Heart left ventricle (tissue), 16 donors: ENCODE measurements at regions not wholly inside any gene's neighbourhood (a gene's known extent, or its start where the extent isn't known, plus 50 kb on each side); places are given as distances from the start of the nearest gene placed in this dataset.
A peak's percentile ranks its signal among the peaks of the same experiment; 100 is the strongest.

Experiments used
- ATAC-seq, 4 donors: fragments of 200-7000 bp; cut with Tn5 transposase; one replicate each; pipeline ENCODE4 v1.9.1; 2020 to 2022; ENCODE audit warnings: moderate library complexity in 4 of 4, mild to moderate bottlenecking in 3 of 4, moderate number of reproducible peaks in 1 of 4
- DNase-seq, 5 donors: peaks; one replicate each; pipeline ENCODE4 v3.0.0-alpha.2; 2020
- H3K27ac ChIP-seq, 12 donors: fragments of 200-600 bp; sonication (generic) in 4 of 12; one replicate each; pipeline versions ENCODE4 v1.5.0 to v1.8.0; 2016 to 2022; ENCODE audit warnings: mild to moderate bottlenecking in 2 of 12
- H3K27me3 ChIP-seq, 9 donors: fragments of 200-600 bp; sonication (generic) in 2 of 9; one replicate each; pipeline versions ENCODE4 v1.5.1 to v1.8.0; 2016 to 2022; ENCODE audit warnings: mild to moderate bottlenecking in 3 of 9
- H3K36me3 ChIP-seq, 9 donors: fragments of 200-600 bp; sonication (generic) in 2 of 9; one replicate each; pipeline versions ENCODE4 v1.5.0 to v1.8.0; 2018 to 2022; ENCODE audit warnings: mild to moderate bottlenecking in 2 of 9
- H3K4me1 ChIP-seq, 12 donors: fragments of 200-600 bp; sonication (generic) in 4 of 12; one replicate each; pipeline versions ENCODE4 v1.5.0 to v1.8.0; 2016 to 2022; ENCODE audit warnings: mild to moderate bottlenecking in 3 of 12
- H3K4me3 ChIP-seq, 12 donors: fragments of 200-600 bp; sonication (generic) in 4 of 12; one replicate each; pipeline versions ENCODE4 v1.5.0 to v1.8.0; 2017 to 2022; ENCODE audit warnings: mild to moderate bottlenecking in 9 of 12, moderate library complexity in 4 of 12
- H3K9me3 ChIP-seq, 12 donors: fragments of 200-600 bp; sonication (generic) in 4 of 12; one replicate each; pipeline versions ENCODE4 v1.5.0 to v1.8.0; 2016 to 2022; ENCODE audit warnings: mild to moderate bottlenecking in 1 of 12
- POLR2A ChIP-seq, 2 donors: fragments of 450-650 bp; IDR thresholded peaks; one replicate each; pipeline ENCODE4 v1.6.1; 2017; ENCODE audit warnings: antibody characterized with exemption in 2 of 2, mild to moderate bottlenecking in 2 of 2, moderate library complexity in 2 of 2
- WGBS, 4 donors: extraction: QIAGEN DNeasy Blood & Tissue Kit in 2 of 4; methylation state at CpG; one replicate each; pipeline versions ENCODE4 v1.1.5 to v1.1.7; 2013 to 2018; 5-methylcytosine and 5-hydroxymethylcytosine counted together
- intact Hi-C, 10 donors: fragments of 100-400 bp; cut with DNase I; formaldehyde crosslinking; loops; one replicate each; pipeline versions ENCODE4 v1.11.1 to v1.14.2; 2022
- TF ChIP-seq, protein P1 (sequence below), 12 donors: fragments of 200-600 bp; sonication (generic) in 4 of 12; IDR thresholded peaks; one replicate each; pipeline versions ENCODE4 v1.5.0 to v1.8.0; 2018 to 2022; ENCODE audit warnings: antibody characterized with exemption in 12 of 12, mild to moderate bottlenecking in 5 of 12
- donor health status: ischemic (EF 13 %, LVEDD 7.1; RV severe dilation, severe dysfunction).
- donor health status: healthy with polysubstance abuse.
- donor health status: DM: no; HTN: yes; CAD: no.
- donor health status: DM: no; HTN: no; CAD: no.
- donor health status: ischemic (EF 25% LVEDD 6.9; RV normal size, moderate dysfunction).
- donor health status: ischemic (EF 25% LVEDD 5.7; RV mildly dilated, moderate dysfunction).
- donor health status: healthy.
- donor health status: DM: yes; HTN: yes; CAD: no.
- donor health status: ischemic (EF 35%, LVEDD 5.7; RV mildly dilated, moderate dysfunction).
- donor health status: nonischemic (EF 11% LVEDD 7.7; RV severe dilation, severe dysfunction).
- donor health status: DM: yes; HTN: yes; CAD: no.
- donor health status: PGD.
- donor health status: ischemic (EF 29% LVEDD 5.4; RV normal size, mild dysfunction).
- donor health status: nonischemic (EF 23%, LVEDD 6.1; RV moderate dilation, normal function).

DNA sequence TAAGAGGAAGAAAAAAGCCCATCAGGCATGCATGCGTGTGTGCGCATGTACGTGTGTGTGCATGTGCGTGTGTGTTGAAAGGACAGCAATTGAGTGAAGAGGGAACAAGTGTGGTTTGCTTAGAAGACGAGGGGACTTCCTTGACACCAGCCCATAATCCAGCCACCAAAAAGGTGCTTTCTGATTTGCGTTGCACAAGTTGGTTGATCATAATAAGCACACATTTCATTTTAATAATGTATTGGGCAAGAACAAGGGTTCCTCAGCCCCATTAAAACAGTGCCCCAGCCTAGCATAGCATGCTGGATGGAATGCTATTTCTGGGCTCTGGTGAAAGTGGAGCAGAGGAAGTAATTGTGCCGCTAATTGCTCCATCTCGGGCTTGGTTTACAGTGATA is 493.2 kb downstream of the MIAT start:
- intact Hi-C loops: no loop called here
- H3K4me1 ChIP-seq: peaks cover 0 to 10% (median 0%) of the 10 kb centered on the region in 12 donors
- TF ChIP-seq POLR2A (IDR thresholded peaks at IDR 0.05): no peak
- TF ChIP-seq, protein P1, sequence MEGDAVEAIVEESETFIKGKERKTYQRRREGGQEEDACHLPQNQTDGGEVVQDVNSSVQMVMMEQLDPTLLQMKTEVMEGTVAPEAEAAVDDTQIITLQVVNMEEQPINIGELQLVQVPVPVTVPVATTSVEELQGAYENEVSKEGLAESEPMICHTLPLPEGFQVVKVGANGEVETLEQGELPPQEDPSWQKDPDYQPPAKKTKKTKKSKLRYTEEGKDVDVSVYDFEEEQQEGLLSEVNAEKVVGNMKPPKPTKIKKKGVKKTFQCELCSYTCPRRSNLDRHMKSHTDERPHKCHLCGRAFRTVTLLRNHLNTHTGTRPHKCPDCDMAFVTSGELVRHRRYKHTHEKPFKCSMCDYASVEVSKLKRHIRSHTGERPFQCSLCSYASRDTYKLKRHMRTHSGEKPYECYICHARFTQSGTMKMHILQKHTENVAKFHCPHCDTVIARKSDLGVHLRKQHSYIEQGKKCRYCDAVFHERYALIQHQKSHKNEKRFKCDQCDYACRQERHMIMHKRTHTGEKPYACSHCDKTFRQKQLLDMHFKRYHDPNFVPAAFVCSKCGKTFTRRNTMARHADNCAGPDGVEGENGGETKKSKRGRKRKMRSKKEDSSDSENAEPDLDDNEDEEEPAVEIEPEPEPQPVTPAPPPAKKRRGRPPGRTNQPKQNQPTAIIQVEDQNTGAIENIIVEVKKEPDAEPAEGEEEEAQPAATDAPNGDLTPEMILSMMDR (IDR thresholded peaks at IDR 0.05): no peak
- no peaks in the 10 kb centered on the region for H3K36me3 ChIP-seq
- peaks cover 0 to 30% (median 5%) of the 10 kb centered on the region in 9 donors for H3K27me3 ChIP-seq
- H3K9me3 ChIP-seq: peaks cover 0 to 9% (median 1%) of the 10 kb centered on the region in 12 donors
- DNase-seq (no peak), ATAC-seq (peak in 2 of 4 donors; percentile 23 to 36)
- H3K4me3 ChIP-seq: no peak overlapping the region
- no peak overlapping the region for H3K27ac ChIP-seq
- 35 to 39% (median 37%) methylated on average over 8 of the region's 8 CpGs for WGBS, 4 donors

GRCh38 chr22:27151407-27151806 is 494.0 kb downstream of the MIAT start:
- H3K27me3 ChIP-seq: peaks cover 0 to 30% (median 5%) of the 10 kb centered on the region in 9 donors
- ATAC-seq (no peak), DNase-seq (no peak)
- no peaks in the 10 kb centered on the region for H3K36me3 ChIP-seq
- peaks cover 0 to 9% (median 1%) of the 10 kb centered on the region in 12 donors for H3K9me3 ChIP-seq
- intact Hi-C loops: no loop called here
- no peak overlapping the region for H3K4me3 ChIP-seq
- WGBS, 4 donors: 52 to 61% (median 58%) methylated on average over 2 of the region's 2 CpGs
- no peak overlapping the region for H3K27ac ChIP-seq
- TF ChIP-seq POLR2A (IDR thresholded peaks at IDR 0.05): no peak
- TF ChIP-seq, protein P1 (IDR thresholded peaks at IDR 0.05): no peak
- H3K4me1 ChIP-seq: peaks cover 0 to 10% (median 0%) of the 10 kb centered on the region in 12 donors

- intact Hi-C loops: no loop called here
- Histone ChIP-seq H3K4me1 (peaks cover 0 to 10% (median 0%) of the 10 kb centered on the region in 12 donors), H3K9me3 (peaks cover 0 to 9% (median 1%) of the 10 kb centered on the region in 12 donors), H3K27me3 (peaks cover 0 to 30% (median 5%) of the 10 kb centered on the region in 9 donors), H3K27ac (no peak overlapping the region), H3K36me3 (no peaks in the 10 kb centered on the region), H3K4me3 (no peak overlapping the region)
- TF ChIP-seq POLR2A (IDR thresholded peaks at IDR 0.05): no peak
- TF ChIP-seq, protein P1 (IDR thresholded peaks at IDR 0.05): no peak
- WGBS, 4 donors: 65 to 79% (median 74%) methylated on average over 2 of the region's 2 CpGs
- no peak for DNase-seq
- ATAC-seq: peak in 1 of 4 donors; percentile 62
Measured at GRCh38 chr22:27152033-27152432, 494.6 kb downstream of the MIAT start.

- H3K36me3 ChIP-seq: no peaks in the 10 kb centered on the region
- DNase-seq: no peak
- H3K27ac ChIP-seq: no peak overlapping the region
- intact Hi-C loops: no loop called here
- H3K27me3 ChIP-seq: peaks cover 0 to 25% (median 5%) of the 10 kb centered on the region in 9 donors
- peaks cover 0 to 10% (median 0%) of the 10 kb centered on the region in 12 donors for H3K4me1 ChIP-seq
- H3K9me3 ChIP-seq: peaks cover 0 to 9% (median 1%) of the 10 kb centered on the region in 12 donors
- no peak overlapping the region for H3K4me3 ChIP-seq
- WGBS, 4 donors: 70 to 74% (median 72%) methylated on average over 2 of the region's 2 CpGs
- TF ChIP-seq, protein P1 (IDR thresholded peaks at IDR 0.05): no peak
- no peak for TF ChIP-seq POLR2A (IDR thresholded peaks at IDR 0.05)
- ATAC-seq: no peak
Measured at GRCh38 chr22:27152883-27153282, 495.5 kb downstream of the MIAT start.
